Astrocyte (in vitro differentiated cells and primary cell): ENCODE measurements at regions not wholly inside any gene's neighbourhood (a gene's known extent, or its start where the extent isn't known, plus 50 kb on each side); places are given as distances from the start of the nearest gene placed in this dataset.

ENCODE experiments used
- EZH2 ChIP-seq: IDR thresholded peaks from 2 replicates; pipeline ENCODE4 v1.6.1; 2012; ENCODE audit warnings: mild to moderate bottlenecking, low read length, inconsistent platforms; ENCODE audit not compliant: insufficient read depth
- TF ChIP-seq, protein P1 (sequence below): IDR thresholded peaks from 2 replicates; pipeline ENCODE4 v1.5.1; 2011; ENCODE audit warnings: low read depth, mild to moderate bottlenecking, inconsistent platforms, low read length, moderate library complexity; ENCODE audit not compliant: insufficient read depth

GRCh38 chr14:76289276-76289675, 86.7 kb upstream of the ESRRB start:
- TF ChIP-seq, protein P1, sequence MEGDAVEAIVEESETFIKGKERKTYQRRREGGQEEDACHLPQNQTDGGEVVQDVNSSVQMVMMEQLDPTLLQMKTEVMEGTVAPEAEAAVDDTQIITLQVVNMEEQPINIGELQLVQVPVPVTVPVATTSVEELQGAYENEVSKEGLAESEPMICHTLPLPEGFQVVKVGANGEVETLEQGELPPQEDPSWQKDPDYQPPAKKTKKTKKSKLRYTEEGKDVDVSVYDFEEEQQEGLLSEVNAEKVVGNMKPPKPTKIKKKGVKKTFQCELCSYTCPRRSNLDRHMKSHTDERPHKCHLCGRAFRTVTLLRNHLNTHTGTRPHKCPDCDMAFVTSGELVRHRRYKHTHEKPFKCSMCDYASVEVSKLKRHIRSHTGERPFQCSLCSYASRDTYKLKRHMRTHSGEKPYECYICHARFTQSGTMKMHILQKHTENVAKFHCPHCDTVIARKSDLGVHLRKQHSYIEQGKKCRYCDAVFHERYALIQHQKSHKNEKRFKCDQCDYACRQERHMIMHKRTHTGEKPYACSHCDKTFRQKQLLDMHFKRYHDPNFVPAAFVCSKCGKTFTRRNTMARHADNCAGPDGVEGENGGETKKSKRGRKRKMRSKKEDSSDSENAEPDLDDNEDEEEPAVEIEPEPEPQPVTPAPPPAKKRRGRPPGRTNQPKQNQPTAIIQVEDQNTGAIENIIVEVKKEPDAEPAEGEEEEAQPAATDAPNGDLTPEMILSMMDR, result no peak
- TF ChIP-seq EZH2, result no peak
